ENCODE measurements at regions not wholly inside any gene's neighbourhood (a gene's known extent, or its start where the extent isn't known, plus 50 kb on each side); places are given as distances from the start of the nearest gene placed in this dataset.

DNA sequence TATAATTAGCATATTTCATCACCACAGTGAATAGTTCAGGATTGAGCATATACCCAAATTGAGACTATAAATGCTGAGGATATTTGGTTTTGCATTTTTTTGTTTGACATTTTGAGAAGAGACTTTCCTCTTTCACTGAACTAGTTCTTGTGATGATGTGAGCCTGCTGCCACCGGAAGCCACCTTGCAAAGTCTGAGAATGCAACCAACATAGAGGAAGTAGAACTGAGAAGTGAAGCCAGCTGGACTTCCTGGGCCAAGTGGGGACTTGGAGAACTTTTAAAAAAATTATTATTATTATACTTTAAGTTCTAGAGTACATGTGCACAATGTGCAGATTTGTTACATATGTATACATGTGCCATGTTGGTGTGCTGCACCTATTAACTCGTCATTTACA lies 102.3 kb downstream of the RPE65 start:
- H3K27me3 ChIP-seq (replicated peaks in 1 of 4; ENCODE audit: control insufficient read depth in 3 of 4, extremely low read depth in 1 of 4, insufficient read depth in 3 of 4, low read length in 3 of 4): no peaks in the 10 kb centered on the region
- no peaks in the 10 kb centered on the region for H4K20me1 ChIP-seq (replicated peaks in 1 of 2; ENCODE audit: control insufficient read depth in 1 of 2, insufficient read depth in 2 of 2, low read length in 2 of 2)
- H3K18ac ChIP-seq (ENCODE audit: extremely low read depth, low read length): no peak overlapping the region
- TF ChIP-seq CREB1 (IDR thresholded peaks at IDR 0.05): no peak
- TF ChIP-seq GTF2F1 (IDR thresholded peaks at IDR 0.05; ENCODE audit: borderline replicate concordance, low read depth, low read length): no peak
- no peak for TF ChIP-seq POLR2AphosphoS5 (IDR thresholded peaks at IDR 0.05; ENCODE audit: low read depth, low read length)
- TF ChIP-seq BACH1 (IDR thresholded peaks at IDR 0.05; ENCODE audit: low read length): no peak
- TF ChIP-seq SIX5 (IDR thresholded peaks at IDR 0.05; ENCODE audit: low read depth, low read length): no peak
- no peak for TF ChIP-seq NRF1 (IDR thresholded peaks at IDR 0.05; ENCODE audit: low read depth, low read length)
- no peak for TF ChIP-seq SUZ12 (IDR thresholded peaks at IDR 0.05; ENCODE audit: low read length)
- TF ChIP-seq MAFK (IDR thresholded peaks at IDR 0.05; ENCODE audit: low read depth, low read length): no peak
- TF ChIP-seq TBP (IDR thresholded peaks at IDR 0.05; ENCODE audit: low read depth, low read length): no peak
- no peak for TF ChIP-seq EZH2 (IDR thresholded peaks at IDR 0.05; ENCODE audit: low read depth, low read length, severe bottlenecking)
- TF ChIP-seq KDM4A (IDR thresholded peaks at IDR 0.05; ENCODE audit: low read depth, low read length, severe bottlenecking): no peak
- no peaks in the 10 kb centered on the region for H3K36me3 ChIP-seq (ENCODE audit: control insufficient read depth in 2 of 4, insufficient read depth in 4 of 4, low read length in 3 of 4)
- no peaks in the 10 kb centered on the region for H3K23me2 ChIP-seq (ENCODE audit: low read depth, low read length)
- FAIRE-seq (no peak), DNase-seq (ENCODE audit: low read depth in 1 of 2, low spot score in 2 of 2) (no peak)
- H3K56ac ChIP-seq (replicated peaks; ENCODE audit: insufficient read length, low read depth, low read length): no peak overlapping the region
- no peak overlapping the region for H3K14ac ChIP-seq (ENCODE audit: insufficient read length)
- no peak overlapping the region for H2BK5ac ChIP-seq (ENCODE audit: low read depth, low read length)
- H3K27ac ChIP-seq (ENCODE audit: low read depth, low read length): no peak overlapping the region
- no peak overlapping the region for H2BK15ac ChIP-seq (ENCODE audit: low read length)
- H3K4me2 ChIP-seq (ENCODE audit: insufficient read depth in 1 of 2, low read depth in 2 of 2, low read length in 2 of 2): no peak overlapping the region
- no peak overlapping the region for H2AK5ac ChIP-seq (ENCODE audit: low read depth, low read length)
- no peak overlapping the region for H3K9ac ChIP-seq (replicated peaks in 1 of 4; ENCODE audit: extremely low read depth in 1 of 4, low read depth in 3 of 4, low read length in 3 of 4)
- H3K4me3 ChIP-seq (ENCODE audit: extremely low read depth in 1 of 4, insufficient read depth in 2 of 4, low read depth in 3 of 4, low read length in 4 of 4): no peak overlapping the region
- H4K91ac ChIP-seq (replicated peaks; ENCODE audit: insufficient read length, low read length): no peak overlapping the region
- H2BK20ac ChIP-seq (ENCODE audit: low read length): no peak overlapping the region
- no peak overlapping the region for H2BK12ac ChIP-seq (ENCODE audit: low read depth, low read length)
- WGBS, 2 experiments (ENCODE audit: extremely low coverage in 1 of 2, insufficient coverage in 1 of 2, insufficient read length in 1 of 2, insufficient replicate concordance in 2 of 2, low coverage in 1 of 2, low lambda C conversion rate in 2 of 2, missing lambda C conversion rate in 1 of 2): 100% methylated on average over 1 of the region's 2 CpGs; no CpG with 5 or more reads in 1 of the 2 experiments
- ChIA-PET CTCF (ENCODE audit: partially characterized antibody) (interaction anchor here (0.6 to 6.6 kb wide), 10 partner anchors 20 to 339 kb away, joined by 3 to 202 read pairs (median 4); no protein-coding TSS in a partner anchor), POLR2A (ENCODE audit: partially characterized antibody) (no interaction called here)
- H3K79me1 ChIP-seq (ENCODE audit: low read depth, low read length): no peaks in the 10 kb centered on the region
- H2AFZ ChIP-seq (ENCODE audit: low read length): no peak overlapping the region
- H3K79me2 ChIP-seq (ENCODE audit: control insufficient read depth in 1 of 2, insufficient read depth in 2 of 2, low read length in 2 of 2): no peaks in the 10 kb centered on the region
- no peaks in the 10 kb centered on the region for H3K4me1 ChIP-seq (replicated peaks in 1 of 4; ENCODE audit: control insufficient read depth in 3 of 4, insufficient read depth in 4 of 4, low read length in 3 of 4)
- no peak overlapping the region for H3K4ac ChIP-seq (replicated peaks; ENCODE audit: insufficient read length, low read depth, low read length)
- no peak overlapping the region for H2BK120ac ChIP-seq (replicated peaks; ENCODE audit: low read depth, low read length)
- no peak overlapping the region for H4K5ac ChIP-seq (ENCODE audit: insufficient read length, low read depth, low read length)
- H3K9me3 ChIP-seq (ENCODE audit: insufficient read depth in 2 of 2, low read depth in 1 of 2, low read length in 1 of 2): no peaks in the 10 kb centered on the region
- no peak overlapping the region for H3K23ac ChIP-seq (ENCODE audit: insufficient read length)
- no peak overlapping the region for H4K8ac ChIP-seq (ENCODE audit: extremely low read depth, insufficient read depth, low read length)
